Adrenal gland (tissue), 9 donors: ENCODE measurements at regions not wholly inside any gene's neighbourhood (a gene's known extent, or its start where the extent isn't known, plus 50 kb on each side); places are given as distances from the start of the nearest gene placed in this dataset.

Experiments used
- DNase-seq, 7 donors: peaks; one replicate each; pipeline ENCODE4 v3.0.0-alpha.2; 2019 to 2020
- H3K27ac ChIP-seq, 5 donors: fragments of 200-600 bp; sonication (generic) in 4 of 5; 1 replicate in 3 of 5; 2 replicates in 2 of 5; pipeline versions ENCODE4 v1.5.1 to v1.8.0; 2016 to 2020; ENCODE audit warnings: mild to moderate bottlenecking in 1 of 5
- H3K27me3 ChIP-seq: fragments of 200-600 bp; 2 replicates; pipeline ENCODE4 v1.8.0; 2021
- H3K36me3 ChIP-seq, 2 donors: fragments of 200-600 bp; replicated peaks in 1 of 2; 1 replicate in 1 of 2; 2 replicates in 1 of 2; pipeline versions ENCODE4 v1.5.1 to v1.8.0; 2018 to 2022
- H3K4me1 ChIP-seq, 2 donors: fragments of 200-600 bp; replicated peaks in 1 of 2; 1 replicate in 1 of 2; 2 replicates in 1 of 2; pipeline versions ENCODE4 v1.5.1 to v1.8.0; 2018 to 2021
- H3K4me3 ChIP-seq, 4 donors: fragments of 200-600 bp; sonication (generic) in 3 of 4; one replicate each; pipeline ENCODE4 v1.5.1; 2016 to 2018
- H3K9me3 ChIP-seq, 3 donors: fragments of 200-600 bp; sonication (generic) in 1 of 3; replicated peaks in 1 of 3; 1 replicate in 2 of 3; 2 replicates in 1 of 3; pipeline versions ENCODE4 v1.5.1 to v1.8.0; 2016 to 2021
- CTCF ChIP-seq, 6 experiments: fragments of 450-650 bp in 4 of 6; fragments of 200-600 bp in 2 of 6; sonication (generic) in 1 of 6; IDR thresholded peaks; 1 replicate in 5 of 6; 2 replicates in 1 of 6; pipeline versions ENCODE4 v1.5.1 to v1.8.0; 2016 to 2021; ENCODE audit warnings: antibody characterized with exemption in 6 of 6, mild to moderate bottlenecking in 2 of 6, moderate library complexity in 1 of 6
- POLR2A ChIP-seq, 2 donors: fragments of 450-650 bp; IDR thresholded peaks; one replicate each; pipeline ENCODE4 v1.6.1; 2017; ENCODE audit warnings: antibody characterized with exemption in 2 of 2, mild to moderate bottlenecking in 2 of 2, moderate library complexity in 1 of 2
- WGBS, 4 donors: extraction: QIAGEN DNeasy Blood & Tissue Kit in 2 of 4; methylation state at CpG; one replicate each; pipeline versions ENCODE4 v1.1.5 to v1.1.7; 2013 to 2017; 5-methylcytosine and 5-hydroxymethylcytosine counted together
- intact Hi-C, 2 donors: fragments of 100-400 bp; cut with DNase I; formaldehyde crosslinking; loops; one replicate each; pipeline versions ENCODE4 v1.14.1 to v1.15.0; 2022 to 2023
- donor health status: healthy with polysubstance abuse.
- donor health status: Bipolar disorder and iron deficiency.
- donor health status: DM: yes; HTN: yes; CAD: no.
- donor health status: DM: no; HTN: no; CAD: no.
- donor health status: DM: no; HTN: no; CAD: no.

DNA sequence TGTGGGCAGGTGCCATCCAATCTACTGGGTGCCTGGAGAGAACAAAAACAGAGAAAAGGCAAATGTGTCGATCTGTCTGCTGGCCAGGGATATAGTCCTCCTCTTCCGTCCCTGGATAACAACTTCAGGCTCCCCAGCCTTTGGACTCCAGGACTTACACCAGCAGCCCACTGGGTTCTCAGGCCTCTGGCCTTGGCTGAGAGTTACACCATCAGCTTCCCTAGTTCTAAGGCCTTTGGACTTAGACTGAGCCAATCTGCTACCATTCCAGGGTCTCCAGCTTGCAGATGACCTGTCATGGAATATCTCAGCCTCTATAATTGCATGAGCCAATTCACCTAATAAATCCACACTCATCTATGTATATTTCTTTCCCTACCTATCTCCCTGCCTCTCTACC lies 460.9 kb upstream of the ADAMTS9 start:
- H3K36me3 ChIP-seq: no peaks in the 10 kb centered on the region
- H3K4me3 ChIP-seq: no peak overlapping the region
- no peaks in the 10 kb centered on the region for H3K27me3 ChIP-seq
- DNase-seq: no peak
- WGBS, 4 donors: 60 to 90% (median 71%) methylated on average over 2 of the region's 2 CpGs
- no peaks in the 10 kb centered on the region for H3K4me1 ChIP-seq
- H3K9me3 ChIP-seq: no peaks in the 10 kb centered on the region
- intact Hi-C loops: no loop called here
- TF ChIP-seq POLR2A (IDR thresholded peaks at IDR 0.05): no peak
- TF ChIP-seq CTCF (IDR thresholded peaks at IDR 0.05): no peak
- no peak overlapping the region for H3K27ac ChIP-seq

DNA sequence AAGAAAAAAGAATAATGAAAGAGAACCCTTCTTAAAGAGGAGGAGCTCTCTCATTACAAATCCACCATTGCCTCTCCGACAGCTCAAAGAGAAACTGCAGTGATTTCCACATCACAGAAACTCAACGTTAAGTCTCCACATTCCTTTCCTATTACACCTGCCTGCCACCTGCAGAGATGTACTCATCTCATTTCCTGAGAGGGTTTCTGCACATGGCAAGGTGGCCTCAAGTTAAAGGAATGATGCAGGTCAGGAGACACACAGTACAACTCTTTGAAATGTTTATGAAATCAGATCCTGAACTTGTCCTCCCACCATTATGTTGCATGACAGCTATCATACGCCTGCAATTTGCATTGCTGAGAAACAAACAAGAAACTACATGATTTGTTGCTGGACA lies 458.4 kb upstream of the ADAMTS9 start:
- Histone ChIP-seq H3K36me3 (no peaks in the 10 kb centered on the region), H3K27me3 (no peaks in the 10 kb centered on the region), H3K27ac (no peak overlapping the region), H3K4me3 (no peak overlapping the region), H3K9me3 (no peaks in the 10 kb centered on the region), H3K4me1 (no peaks in the 10 kb centered on the region)
- intact Hi-C loops: no loop called here
- DNase-seq: no peak
- TF ChIP-seq CTCF (IDR thresholded peaks at IDR 0.05): no peak
- no peak for TF ChIP-seq POLR2A (IDR thresholded peaks at IDR 0.05)
- WGBS, 4 donors: 57 to 67% (median 64%) methylated on average over 3 of the region's 3 CpGs

GRCh38 chr3:65145680-65146079 lies 457.9 kb upstream of the ADAMTS9 start:
- no peaks in the 10 kb centered on the region for H3K36me3 ChIP-seq
- no peaks in the 10 kb centered on the region for H3K9me3 ChIP-seq
- H3K27ac ChIP-seq: no peak overlapping the region
- no peaks in the 10 kb centered on the region for H3K4me1 ChIP-seq
- 64 to 91% (median 82%) methylated on average over 1 of the region's 1 CpG for WGBS, 4 donors
- intact Hi-C loops: no loop called here
- no peak for DNase-seq
- no peak for TF ChIP-seq CTCF (IDR thresholded peaks at IDR 0.05)
- TF ChIP-seq POLR2A (IDR thresholded peaks at IDR 0.05): no peak
- H3K27me3 ChIP-seq: no peaks in the 10 kb centered on the region
- no peak overlapping the region for H3K4me3 ChIP-seq

- Histone ChIP-seq H3K4me1 (no peaks in the 10 kb centered on the region), H3K9me3 (no peaks in the 10 kb centered on the region), H3K36me3 (no peaks in the 10 kb centered on the region), H3K4me3 (no peak overlapping the region), H3K27ac (no peak overlapping the region), H3K27me3 (no peaks in the 10 kb centered on the region)
- intact Hi-C loops: no loop called here
- DNase-seq: no peak
- TF ChIP-seq POLR2A (IDR thresholded peaks at IDR 0.05) (no peak), CTCF (IDR thresholded peaks at IDR 0.05) (no peak)
Measured at GRCh38 chr3:65144791-65145351, 457.1 kb upstream of the ADAMTS9 start.
